ENCODE measurements at regions not wholly inside any gene's neighbourhood (a gene's known extent, or its start where the extent isn't known, plus 50 kb on each side); places are given as distances from the start of the nearest gene placed in this dataset.

DNA sequence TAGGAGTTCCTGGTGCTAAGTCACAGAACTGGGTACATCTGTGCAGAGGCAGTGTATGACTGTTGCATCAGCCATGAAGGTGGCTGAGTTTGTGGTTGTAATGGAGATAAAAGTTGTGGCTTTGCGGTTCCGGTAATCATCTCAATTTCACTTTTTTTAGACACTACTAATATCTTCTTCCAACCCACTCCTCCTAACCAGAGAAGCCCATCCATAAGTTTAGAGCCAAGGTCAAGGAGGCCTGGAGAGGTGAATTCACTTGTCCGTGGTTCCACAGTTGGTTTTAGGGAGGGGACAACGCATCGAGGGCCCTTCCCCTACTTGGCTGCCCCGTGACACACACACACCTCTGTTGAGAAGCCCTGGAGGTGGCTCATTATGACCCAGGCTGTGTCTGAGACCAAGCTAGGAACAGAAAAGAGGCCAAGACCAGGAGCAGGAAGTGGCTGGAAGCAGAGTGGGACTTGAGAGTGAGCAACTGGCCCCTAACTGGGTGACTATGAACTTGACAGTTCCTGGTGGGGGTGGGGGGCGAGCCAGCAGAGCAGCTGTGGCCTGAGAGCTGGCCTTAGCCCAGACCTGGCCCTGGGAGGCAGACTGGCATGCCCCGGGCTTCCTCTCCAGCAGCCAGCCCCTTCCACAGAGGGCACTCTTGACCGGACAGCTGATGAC lies 66.8 kb upstream of the COL13A1 start:
- no peaks in the 10 kb centered on the region for H3K36me3 ChIP-seq
- no peaks in the 10 kb centered on the region for H3K9me3 ChIP-seq
- peaks cover 0 to 26% (median 0%) of the 10 kb centered on the region in 7 donors for H3K27me3 ChIP-seq (replicated peaks in 1 of 7)
- no peak overlapping the region for H3K27ac ChIP-seq
- DNase-seq = no peak
- no peak for TF ChIP-seq POLR2A (IDR thresholded peaks at IDR 0.05)
- TF ChIP-seq, protein P1, sequence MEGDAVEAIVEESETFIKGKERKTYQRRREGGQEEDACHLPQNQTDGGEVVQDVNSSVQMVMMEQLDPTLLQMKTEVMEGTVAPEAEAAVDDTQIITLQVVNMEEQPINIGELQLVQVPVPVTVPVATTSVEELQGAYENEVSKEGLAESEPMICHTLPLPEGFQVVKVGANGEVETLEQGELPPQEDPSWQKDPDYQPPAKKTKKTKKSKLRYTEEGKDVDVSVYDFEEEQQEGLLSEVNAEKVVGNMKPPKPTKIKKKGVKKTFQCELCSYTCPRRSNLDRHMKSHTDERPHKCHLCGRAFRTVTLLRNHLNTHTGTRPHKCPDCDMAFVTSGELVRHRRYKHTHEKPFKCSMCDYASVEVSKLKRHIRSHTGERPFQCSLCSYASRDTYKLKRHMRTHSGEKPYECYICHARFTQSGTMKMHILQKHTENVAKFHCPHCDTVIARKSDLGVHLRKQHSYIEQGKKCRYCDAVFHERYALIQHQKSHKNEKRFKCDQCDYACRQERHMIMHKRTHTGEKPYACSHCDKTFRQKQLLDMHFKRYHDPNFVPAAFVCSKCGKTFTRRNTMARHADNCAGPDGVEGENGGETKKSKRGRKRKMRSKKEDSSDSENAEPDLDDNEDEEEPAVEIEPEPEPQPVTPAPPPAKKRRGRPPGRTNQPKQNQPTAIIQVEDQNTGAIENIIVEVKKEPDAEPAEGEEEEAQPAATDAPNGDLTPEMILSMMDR (IDR thresholded peaks at IDR 0.05 in 8 of 11, conservative IDR thresholded peaks at IDR 0.05 in 3 of 11) = no peak
- TF ChIP-seq POLR2AphosphoS5 (IDR thresholded peaks at IDR 0.05) = no peak
- H3K4me3 ChIP-seq = no peak overlapping the region
- WGBS, 5 donors = 61 to 79% (median 73%) methylated on average over 9 of the region's 9 CpGs
- intact Hi-C loops (cut with DNase I; ENCODE audit: low total_unique reads) = no loop called here
- H3K4me1 ChIP-seq = peaks cover 0 to 18% (median 2%) of the 10 kb centered on the region in 6 donors

DNA sequence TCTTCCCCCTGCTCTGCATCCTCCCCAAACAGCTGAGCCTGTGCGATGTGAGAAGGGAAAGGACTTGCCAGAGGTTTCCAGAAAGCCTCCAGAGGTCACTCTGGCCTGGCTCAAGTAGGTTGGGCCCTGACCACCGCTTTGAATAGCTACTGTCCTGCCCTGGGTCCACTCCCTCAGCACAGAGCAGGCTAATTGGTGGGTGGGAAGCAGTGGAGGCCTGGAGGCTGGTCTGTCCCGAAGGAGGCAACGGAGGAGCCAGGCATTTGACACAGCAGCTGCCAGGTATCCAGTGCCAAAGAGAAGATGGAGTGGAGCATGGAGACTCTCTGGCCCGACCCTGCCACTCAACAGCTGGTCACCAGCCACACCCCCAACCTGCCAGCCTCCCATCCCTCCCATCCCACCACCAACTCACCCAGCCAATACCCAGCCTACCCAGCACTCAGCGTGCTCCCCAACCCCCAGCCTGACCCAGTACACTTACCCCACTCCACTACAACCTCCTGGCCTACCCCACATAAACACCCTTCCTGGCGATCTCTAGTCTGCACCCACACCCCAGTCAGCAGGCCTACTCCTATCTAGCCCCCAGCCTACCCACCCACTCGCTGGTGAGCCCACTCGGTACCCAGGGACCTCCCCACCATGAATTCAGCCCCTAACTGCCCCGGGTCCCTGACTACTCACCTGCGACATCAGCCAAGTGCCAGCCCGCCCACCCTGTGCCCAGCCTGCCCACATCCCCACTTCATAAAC lies 64.6 kb upstream of the COL13A1 start:
- TF ChIP-seq, protein P1 (IDR thresholded peaks at IDR 0.05 in 8 of 11, conservative IDR thresholded peaks at IDR 0.05 in 3 of 11) = no peak
- no peak for TF ChIP-seq POLR2AphosphoS5 (IDR thresholded peaks at IDR 0.05)
- no peak for TF ChIP-seq POLR2A (IDR thresholded peaks at IDR 0.05)
- H3K4me1 ChIP-seq = peaks cover 0 to 13% (median 2%) of the 10 kb centered on the region in 6 donors
- no peak overlapping the region for H3K27ac ChIP-seq
- no peak for DNase-seq
- H3K4me3 ChIP-seq = no peak overlapping the region
- WGBS, 5 donors = 86 to 93% (median 90%) methylated on average over 12 of the region's 12 CpGs
- H3K36me3 ChIP-seq = no peaks in the 10 kb centered on the region
- no peaks in the 10 kb centered on the region for H3K9me3 ChIP-seq
- peaks cover 0 to 25% (median 0%) of the 10 kb centered on the region in 7 donors for H3K27me3 ChIP-seq (replicated peaks in 1 of 7)
- intact Hi-C loops (cut with DNase I; ENCODE audit: low total_unique reads) = no loop called here

DNA sequence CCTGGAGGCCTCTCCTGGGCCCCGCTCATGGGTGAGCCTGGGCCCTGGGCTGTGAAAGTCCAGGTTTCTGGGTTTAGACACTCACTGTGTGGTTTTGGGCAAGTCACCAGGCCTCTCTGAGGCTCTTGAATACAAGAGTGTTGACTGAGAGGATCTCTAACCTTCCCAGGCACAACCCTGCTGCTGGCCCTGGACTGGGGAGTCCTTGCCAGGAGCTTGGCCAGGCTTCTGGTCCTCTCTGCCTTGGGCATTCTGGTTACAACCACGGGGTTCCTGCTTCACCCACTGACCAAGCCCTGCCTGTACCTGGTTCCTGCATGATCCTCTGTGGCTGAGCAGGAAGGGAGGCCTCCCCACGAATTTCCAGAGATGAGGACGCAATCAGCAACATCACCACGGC lies 63.6 kb upstream of the COL13A1 start:
- Histone ChIP-seq H3K27me3 (replicated peaks in 1 of 7) (peaks cover 0 to 15% (median 0%) of the 10 kb centered on the region in 7 donors), H3K4me1 (peaks cover 0 to 13% (median 2%) of the 10 kb centered on the region in 6 donors), H3K27ac (no peak overlapping the region), H3K36me3 (no peaks in the 10 kb centered on the region), H3K9me3 (no peaks in the 10 kb centered on the region), H3K4me3 (no peak overlapping the region)
- WGBS, 5 donors = 63 to 80% (median 73%) methylated on average over 5 of the region's 5 CpGs
- intact Hi-C loops (cut with DNase I; ENCODE audit: low total_unique reads) = no loop called here
- no peak for DNase-seq
- TF ChIP-seq POLR2A (IDR thresholded peaks at IDR 0.05) (no peak), POLR2AphosphoS5 (IDR thresholded peaks at IDR 0.05) (no peak)
- TF ChIP-seq, protein P1 (IDR thresholded peaks at IDR 0.05 in 8 of 11, conservative IDR thresholded peaks at IDR 0.05 in 3 of 11) = no peak

DNA sequence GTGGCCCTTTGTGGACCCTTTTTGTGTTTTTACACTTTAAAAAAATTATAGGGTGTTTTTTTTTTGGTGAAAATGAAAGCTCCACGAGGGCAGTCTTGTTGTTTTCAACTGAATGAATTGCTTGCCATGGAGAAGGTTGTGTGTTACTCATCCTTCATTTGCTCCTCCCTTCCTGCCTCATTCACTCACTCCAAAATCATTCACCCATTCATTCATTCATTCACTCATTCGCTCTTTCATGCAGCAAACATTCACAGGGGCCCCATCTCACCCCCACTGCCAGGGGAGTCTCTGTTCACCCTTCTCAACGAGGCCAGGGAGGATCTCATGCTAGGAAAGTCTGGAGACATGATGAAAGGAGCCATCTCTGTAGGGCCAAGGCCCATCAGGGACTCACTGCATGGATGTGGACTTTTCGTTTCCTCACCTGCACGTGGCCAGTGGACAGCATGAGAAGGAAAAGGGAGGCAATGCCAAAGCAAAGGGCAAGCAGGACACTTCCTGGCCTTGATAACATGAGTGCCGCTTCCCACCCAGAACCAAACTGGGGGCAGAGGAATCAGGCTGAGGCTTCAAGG lies 62.8 kb upstream of the COL13A1 start:
- DNase-seq = no peak
- H3K27ac ChIP-seq = no peak overlapping the region
- H3K27me3 ChIP-seq (replicated peaks in 1 of 7) = peaks cover 0 to 14% (median 0%) of the 10 kb centered on the region in 7 donors
- no peaks in the 10 kb centered on the region for H3K9me3 ChIP-seq
- intact Hi-C loops (cut with DNase I; ENCODE audit: low total_unique reads) = no loop called here
- TF ChIP-seq, protein P1 (IDR thresholded peaks at IDR 0.05 in 8 of 11, conservative IDR thresholded peaks at IDR 0.05 in 3 of 11) = no peak
- TF ChIP-seq POLR2A (IDR thresholded peaks at IDR 0.05) (no peak), POLR2AphosphoS5 (IDR thresholded peaks at IDR 0.05) (no peak)
- no peak overlapping the region for H3K4me3 ChIP-seq
- WGBS, 5 donors = 52 to 79% (median 70%) methylated on average over 5 to 6 of the region's 6 CpGs
- H3K36me3 ChIP-seq = no peaks in the 10 kb centered on the region
- H3K4me1 ChIP-seq = peaks cover 0 to 13% (median 2%) of the 10 kb centered on the region in 6 donors
